IMR-90 (cell line): ENCODE measurements at regions not wholly inside any gene's neighbourhood (a gene's known extent, or its start where the extent isn't known, plus 50 kb on each side); places are given as distances from the start of the nearest gene placed in this dataset.

Experiments used
- ATAC-seq: fragments of 200-7000 bp; cut with Tn5 transposase; 2 replicates; pipeline ENCODE4 v1.9.1; 2020; ENCODE audit warnings: low read depth, mild to moderate bottlenecking, moderate library complexity
- BruUV-seq: library from RNA; stranded (reverse); fragments of 400-500 nt; replicated peaks from 2 replicates; lab custom pipeline; 2021; lab: Mats Ljungman, UMichigan
- CTCF ChIA-PET: fragments of 300-600 bp; formaldehyde crosslinking; extraction: SDS; loops from one replicate; lab custom pipeline; 2021; ENCODE audit warnings: antibody characterized with exemption; lab: Yijun Ruan, JAX
- POLR2A ChIA-PET: fragments of 300-600 bp; sonication (Branson Sonifier 250); formaldehyde crosslinking; loops from one replicate; lab custom pipeline; 2022; ENCODE audit warnings: antibody characterized with exemption; ENCODE audit not compliant: unreplicated experiment; lab: Charles Lee
- DNase-seq: peaks from one replicate; pipeline ENCODE4 v3.0.0; 2013
- H2AFZ ChIP-seq: replicated peaks from 2 replicates; pipeline ENCODE3; 2013; ENCODE audit warnings: low read length, mild to moderate bottlenecking; ENCODE audit not compliant: poor library complexity
- H2AK5ac ChIP-seq: 2 replicates; pipeline ENCODE4 v1.6.1; 2013; ENCODE audit warnings: low read depth, low read length, inconsistent platforms
- H2AK9ac ChIP-seq: replicated peaks from 2 replicates; pipeline ENCODE3; 2013; ENCODE audit warnings: mild to moderate bottlenecking, low read depth, low read length, moderate library complexity; ENCODE audit not compliant: poor library complexity
- H2BK120ac ChIP-seq: 2 replicates; pipeline ENCODE4 v1.6.1; 2013; ENCODE audit warnings: low read depth, low read length, inconsistent platforms
- H2BK15ac ChIP-seq: 3 replicates; pipeline ENCODE4 v1.6.1; 2013; ENCODE audit warnings: low read depth, low read length, inconsistent platforms
- H2BK20ac ChIP-seq: 2 replicates; pipeline ENCODE4 v1.6.1; 2013; ENCODE audit warnings: low read depth, mild to moderate bottlenecking, inconsistent platforms, low read length, moderate library complexity
- H2BK5ac ChIP-seq: 2 replicates; pipeline ENCODE4 v1.6.1; 2013; ENCODE audit warnings: mild to moderate bottlenecking, low read depth, low read length, inconsistent platforms; ENCODE audit not compliant: poor library complexity, severe bottlenecking
- H3K14ac ChIP-seq: replicated peaks from 2 replicates; pipeline ENCODE4 v1.6.1; 2013; ENCODE audit warnings: low read depth, low read length, inconsistent platforms
- H3K18ac ChIP-seq: 2 replicates; pipeline ENCODE4 v1.6.1; 2013; ENCODE audit warnings: low read depth, low read length, control low read depth
- H3K23ac ChIP-seq: 2 replicates; pipeline ENCODE4 v1.6.1; 2013; ENCODE audit warnings: low read depth, low read length, inconsistent platforms
- H3K27ac ChIP-seq: 2 replicates; pipeline ENCODE4 v1.5.1; 2013; ENCODE audit warnings: mild to moderate bottlenecking, control low read depth, low read length; ENCODE audit not compliant: insufficient read depth
- H3K27me3 ChIP-seq: 2 replicates; pipeline ENCODE4 v1.6.1; 2013; ENCODE audit warnings: low read length; ENCODE audit not compliant: control insufficient read depth, insufficient read depth
- H3K36me3 ChIP-seq: 2 replicates; pipeline ENCODE4 v1.6.1; 2013; ENCODE audit warnings: low read length, mixed read lengths; ENCODE audit not compliant: control insufficient read depth, insufficient read depth
- H3K4ac ChIP-seq: 2 replicates; pipeline ENCODE4 v1.6.1; 2013; ENCODE audit warnings: low read depth, low read length, inconsistent platforms
- H3K4me1 ChIP-seq: 2 replicates; pipeline ENCODE4 v1.6.1; 2013; ENCODE audit warnings: low read length, mixed read lengths; ENCODE audit not compliant: control insufficient read depth, insufficient read depth
- H3K4me2 ChIP-seq: 2 replicates; pipeline ENCODE4 v1.6.1; 2013; ENCODE audit warnings: low read depth, mild to moderate bottlenecking, control low read depth, low read length, moderate library complexity
- H3K4me3 ChIP-seq: 2 replicates; pipeline ENCODE4 v1.5.1; 2013; ENCODE audit warnings: low read depth, mild to moderate bottlenecking, control low read depth, low read length, moderate library complexity; ENCODE audit not compliant: insufficient read depth
- H3K56ac ChIP-seq: 2 replicates; pipeline ENCODE4 v1.6.1; 2013; ENCODE audit warnings: low read length, inconsistent platforms; ENCODE audit not compliant: insufficient read depth; ENCODE audit errors: extremely low read depth
- H3K79me1 ChIP-seq, 2 experiments: 2 replicates each; pipeline ENCODE4 v1.6.1; 2013; ENCODE audit warnings: low read length in 2 of 2, inconsistent platforms in 1 of 2, low read depth in 1 of 2
- H3K9ac ChIP-seq: 2 replicates; pipeline ENCODE4 v1.6.1; 2013; ENCODE audit warnings: low read depth, low read length, control low read depth
- H3K9me1 ChIP-seq: 2 replicates; pipeline ENCODE4 v1.6.1; 2013; ENCODE audit warnings: low read length, inconsistent platforms; ENCODE audit not compliant: insufficient read depth
- H3K9me3 ChIP-seq: 2 replicates; pipeline ENCODE4 v1.6.1; 2013; ENCODE audit warnings: low read length; ENCODE audit not compliant: control insufficient read depth, insufficient read depth
- H4K20me1 ChIP-seq: 2 replicates; pipeline ENCODE4 v1.6.1; 2013; ENCODE audit warnings: low read length, inconsistent platforms; ENCODE audit not compliant: insufficient read depth
- H4K5ac ChIP-seq: 2 replicates; pipeline ENCODE4 v1.6.1; 2013; ENCODE audit warnings: mild to moderate bottlenecking, low read depth, low read length, control low read depth
- H4K8ac ChIP-seq, 2 experiments: 2 replicates each; pipeline ENCODE4 v1.6.1; 2013; ENCODE audit warnings: low read depth in 2 of 2, low read length in 2 of 2, control low read depth in 1 of 2, inconsistent platforms in 1 of 2
- H4K91ac ChIP-seq: 2 replicates; pipeline ENCODE4 v1.6.1; 2013; ENCODE audit warnings: low read depth, low read length, inconsistent platforms; ENCODE audit not compliant: insufficient read depth
- BHLHE40 ChIP-seq: fragments of 150-350 bp; IDR thresholded peaks from 2 replicates; pipeline ENCODE4 v1.6.1; 2016; ENCODE audit warnings: mild to moderate bottlenecking, low read depth, low read length
- CEBPB ChIP-seq: IDR thresholded peaks from 2 replicates; pipeline ENCODE4 v1.6.1; 2012; ENCODE audit warnings: low read depth, low read length, improper control_type of control experiment
- CHD1 ChIP-seq: IDR thresholded peaks from 2 replicates; pipeline ENCODE4 v1.6.1; 2012; ENCODE audit warnings: low read depth, low read length, improper control_type of control experiment
- FOS ChIP-seq: fragments of 150-350 bp; IDR thresholded peaks from 2 replicates; pipeline ENCODE4 v1.6.1; 2016; ENCODE audit warnings: low read depth, low read length
- MAFK ChIP-seq: IDR thresholded peaks from 2 replicates; pipeline ENCODE4 v1.6.1; 2012; ENCODE audit warnings: low read depth, low read length, improper control_type of control experiment
- MAZ ChIP-seq: IDR thresholded peaks from 2 replicates; pipeline ENCODE4 v1.6.1; 2012; ENCODE audit warnings: low read depth, mild to moderate bottlenecking, low read length, improper control_type of control experiment, moderate library complexity, borderline replicate concordance
- MXI1 ChIP-seq: IDR thresholded peaks from 2 replicates; pipeline ENCODE4 v1.6.1; 2012; ENCODE audit warnings: low read depth, mild to moderate bottlenecking, low read length, moderate library complexity, borderline replicate concordance
- NFE2L2 ChIP-seq: fragments of 150-350 bp; IDR thresholded peaks from 2 replicates; pipeline ENCODE4 v1.6.1; 2016; ENCODE audit warnings: low read depth, mild to moderate bottlenecking, low read length
- POLR2A ChIP-seq: IDR thresholded peaks from 2 replicates; pipeline ENCODE4 v1.6.1; 2012; ENCODE audit warnings: mild to moderate bottlenecking, low read depth, low read length
- RAD21 ChIP-seq: IDR thresholded peaks from 2 replicates; pipeline ENCODE4 v1.6.1; 2012; ENCODE audit warnings: low read length, improper control_type of control experiment
- RCOR1 ChIP-seq: IDR thresholded peaks from 2 replicates; pipeline ENCODE4 v1.6.1; 2012; ENCODE audit warnings: mild to moderate bottlenecking, low read length, improper control_type of control experiment; ENCODE audit not compliant: insufficient replicate concordance
- RFX5 ChIP-seq: IDR thresholded peaks from 2 replicates; pipeline ENCODE4 v1.8.0; 2012; ENCODE audit warnings: low read depth, mild to moderate bottlenecking, low read length, moderate library complexity
- SMC3 ChIP-seq: fragments of 150-350 bp; IDR thresholded peaks from 2 replicates; pipeline ENCODE4 v1.6.1; 2016; ENCODE audit warnings: low read depth, mild to moderate bottlenecking, antibody characterized with exemption, low read length, moderate library complexity
- USF2 ChIP-seq: fragments of 150-350 bp; IDR thresholded peaks from 2 replicates; pipeline ENCODE4 v1.6.1; 2017; ENCODE audit warnings: mild to moderate bottlenecking, antibody characterized with exemption, low read length, low read depth
- WGBS, 2 experiments: methylation state at CpG; one replicate each; pipeline versions ENCODE4 v1.1.5 to v1.1.7; 2013; ENCODE audit warnings: missing lambda C conversion rate in 2 of 2; ENCODE audit not compliant: insufficient read length in 1 of 2; ENCODE audit errors: extremely low coverage in 2 of 2; 5-methylcytosine and 5-hydroxymethylcytosine counted together
- dilution Hi-C: fragments of 300-500 bp; cut with HindIII; formaldehyde crosslinking; loops from one replicate; pipeline ENCODE4 v1.14.3; 2018; ENCODE audit warnings: low sequenced_read_pairs; ENCODE audit not compliant: unreplicated experiment
- in situ Hi-C: fragments of 300-500 bp; cut with MboI; formaldehyde crosslinking; loops from 3 replicates; pipeline ENCODE4 v1.14.3; 2019; ENCODE audit warnings: low sequenced_read_pairs, inconsistent platforms, mixed read lengths
- intact Hi-C: fragments of 100-400 bp; cut with micrococcal nuclease; formaldehyde crosslinking; loops from 2 replicates; pipeline ENCODE4 v1.10.0; 2022
- TF ChIP-seq, protein P1 (sequence below): conservative IDR thresholded peaks from 2 replicates; pipeline ENCODE4 v1.5.1; 2012; ENCODE audit warnings: mild to moderate bottlenecking, low read depth, low read length, improper control_type of control experiment
- TF ChIP-seq, protein P2 (sequence below): fragments of 150-350 bp; IDR thresholded peaks from 2 replicates; pipeline ENCODE4 v1.6.1; 2016; ENCODE audit warnings: low read depth, mild to moderate bottlenecking, low read length, moderate library complexity, borderline replicate concordance

- no peak overlapping the region for H2BK5ac ChIP-seq
- H3K23ac ChIP-seq, result no peak overlapping the region
- no peaks in the 10 kb centered on the region for H3K4me1 ChIP-seq
- H2AK5ac ChIP-seq, result no peak overlapping the region
- WGBS, 2 experiments, result 60% methylated on average over 3 of the region's 16 CpGs; no CpG with 5 or more reads in 1 of the 2 experiments
- H2BK15ac ChIP-seq, result no peak overlapping the region
- no TSS peak for BruUV-seq
- H3K9me3 ChIP-seq, result peaks cover 62% of the 10 kb centered on the region
- H2AFZ ChIP-seq, result no peak overlapping the region
- H3K9me1 ChIP-seq, result no peaks in the 10 kb centered on the region
- H2AK9ac ChIP-seq, result no peak overlapping the region
- no peak overlapping the region for H2BK120ac ChIP-seq
- no peak overlapping the region for H3K14ac ChIP-seq
- no peak overlapping the region for H3K56ac ChIP-seq
- H3K79me1 ChIP-seq, result no peaks in the 10 kb centered on the region
- H2BK20ac ChIP-seq, result no peak overlapping the region
- H4K5ac ChIP-seq, result no peak overlapping the region
- H3K4me3 ChIP-seq, result no peak overlapping the region
- CTCF ChIA-PET, result no interaction called here
- no peak overlapping the region for H3K9ac ChIP-seq
- POLR2A ChIA-PET, result no interaction called here
- no peak overlapping the region for H3K18ac ChIP-seq
- no peak overlapping the region for H3K4ac ChIP-seq
- in situ Hi-C loops (no loop called here), intact Hi-C loops (no loop called here), dilution Hi-C loops (no loop called here)
- no peaks in the 10 kb centered on the region for H3K36me3 ChIP-seq
- no peaks in the 10 kb centered on the region for H3K27me3 ChIP-seq
- H3K27ac ChIP-seq, result no peak overlapping the region
- no peak overlapping the region for H3K4me2 ChIP-seq
- ATAC-seq (no peak), DNase-seq (no peak)
- H4K91ac ChIP-seq, result no peak overlapping the region
- no peak overlapping the region for H4K8ac ChIP-seq
- TF ChIP-seq SMC3, result no peak
- TF ChIP-seq RAD21, result no peak
- TF ChIP-seq MXI1, result no peak
- TF ChIP-seq CEBPB, result no peak
- TF ChIP-seq MAFK, result no peak
- TF ChIP-seq, protein P1, sequence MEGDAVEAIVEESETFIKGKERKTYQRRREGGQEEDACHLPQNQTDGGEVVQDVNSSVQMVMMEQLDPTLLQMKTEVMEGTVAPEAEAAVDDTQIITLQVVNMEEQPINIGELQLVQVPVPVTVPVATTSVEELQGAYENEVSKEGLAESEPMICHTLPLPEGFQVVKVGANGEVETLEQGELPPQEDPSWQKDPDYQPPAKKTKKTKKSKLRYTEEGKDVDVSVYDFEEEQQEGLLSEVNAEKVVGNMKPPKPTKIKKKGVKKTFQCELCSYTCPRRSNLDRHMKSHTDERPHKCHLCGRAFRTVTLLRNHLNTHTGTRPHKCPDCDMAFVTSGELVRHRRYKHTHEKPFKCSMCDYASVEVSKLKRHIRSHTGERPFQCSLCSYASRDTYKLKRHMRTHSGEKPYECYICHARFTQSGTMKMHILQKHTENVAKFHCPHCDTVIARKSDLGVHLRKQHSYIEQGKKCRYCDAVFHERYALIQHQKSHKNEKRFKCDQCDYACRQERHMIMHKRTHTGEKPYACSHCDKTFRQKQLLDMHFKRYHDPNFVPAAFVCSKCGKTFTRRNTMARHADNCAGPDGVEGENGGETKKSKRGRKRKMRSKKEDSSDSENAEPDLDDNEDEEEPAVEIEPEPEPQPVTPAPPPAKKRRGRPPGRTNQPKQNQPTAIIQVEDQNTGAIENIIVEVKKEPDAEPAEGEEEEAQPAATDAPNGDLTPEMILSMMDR, result no peak
- no peak for TF ChIP-seq NFE2L2
- TF ChIP-seq, protein P2, sequence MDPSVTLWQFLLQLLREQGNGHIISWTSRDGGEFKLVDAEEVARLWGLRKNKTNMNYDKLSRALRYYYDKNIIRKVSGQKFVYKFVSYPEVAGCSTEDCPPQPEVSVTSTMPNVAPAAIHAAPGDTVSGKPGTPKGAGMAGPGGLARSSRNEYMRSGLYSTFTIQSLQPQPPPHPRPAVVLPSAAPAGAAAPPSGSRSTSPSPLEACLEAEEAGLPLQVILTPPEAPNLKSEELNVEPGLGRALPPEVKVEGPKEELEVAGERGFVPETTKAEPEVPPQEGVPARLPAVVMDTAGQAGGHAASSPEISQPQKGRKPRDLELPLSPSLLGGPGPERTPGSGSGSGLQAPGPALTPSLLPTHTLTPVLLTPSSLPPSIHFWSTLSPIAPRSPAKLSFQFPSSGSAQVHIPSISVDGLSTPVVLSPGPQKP, result no peak
- no peak for TF ChIP-seq FOS
- TF ChIP-seq MAZ, result no peak
- no peak for TF ChIP-seq POLR2A
- no peak for TF ChIP-seq CHD1
- TF ChIP-seq RCOR1, result no peak
- no peak for TF ChIP-seq BHLHE40
- no peak for TF ChIP-seq USF2
- no peak for TF ChIP-seq RFX5
- no peaks in the 10 kb centered on the region for H4K20me1 ChIP-seq
These were observed 317.8 kb downstream of the TMEM121 start for GRCh38 chr14:105844047-105844630.
